ENCODE measurements at regions not wholly inside any gene's neighbourhood (a gene's known extent, or its start where the extent isn't known, plus 50 kb on each side); places are given as distances from the start of the nearest gene placed in this dataset.

DNA sequence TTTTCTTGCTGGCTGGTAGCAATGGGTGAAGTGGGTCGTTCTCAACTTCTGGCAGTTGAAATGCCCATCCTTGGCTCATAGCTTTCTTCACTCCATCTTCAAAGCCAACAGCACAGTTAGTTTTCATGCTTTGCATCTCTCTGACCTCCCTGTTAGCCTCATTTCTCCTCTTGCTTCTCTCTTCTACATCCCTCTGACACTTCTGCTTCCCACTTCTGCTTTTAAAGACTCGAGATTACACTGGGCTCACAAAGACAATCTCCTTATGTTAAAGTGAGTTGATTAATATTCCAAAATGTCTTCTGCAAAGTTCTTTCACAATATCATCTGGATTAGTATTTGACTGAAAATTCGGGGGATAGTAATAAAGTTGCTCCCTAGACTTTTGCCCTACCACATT is 684.8 kb upstream of the CCNG1 start:
- no peak overlapping the region for H3K27ac ChIP-seq (ENCODE audit: low read depth, low read length, severe bottlenecking)
- no peak overlapping the region for H3K4me3 ChIP-seq (ENCODE audit: extremely low read depth, insufficient read depth, low read length, poor library complexity, severe bottlenecking)
- no peaks in the 10 kb centered on the region for H3K36me3 ChIP-seq (ENCODE audit: control insufficient read depth, insufficient read depth, low read length)
- no peaks in the 10 kb centered on the region for H3K4me1 ChIP-seq (ENCODE audit: control insufficient read depth, insufficient read depth, low read length, poor library complexity, severe bottlenecking)
- WGBS, 2 experiments (ENCODE audit: insufficient coverage in 2 of 2) = 100% methylated on average over 1 of the region's 3 CpGs; no CpG with 5 or more reads in 1 of the 2 experiments
- no peaks in the 10 kb centered on the region for H3K9me3 ChIP-seq (ENCODE audit: control insufficient read depth, low read length)

DNA sequence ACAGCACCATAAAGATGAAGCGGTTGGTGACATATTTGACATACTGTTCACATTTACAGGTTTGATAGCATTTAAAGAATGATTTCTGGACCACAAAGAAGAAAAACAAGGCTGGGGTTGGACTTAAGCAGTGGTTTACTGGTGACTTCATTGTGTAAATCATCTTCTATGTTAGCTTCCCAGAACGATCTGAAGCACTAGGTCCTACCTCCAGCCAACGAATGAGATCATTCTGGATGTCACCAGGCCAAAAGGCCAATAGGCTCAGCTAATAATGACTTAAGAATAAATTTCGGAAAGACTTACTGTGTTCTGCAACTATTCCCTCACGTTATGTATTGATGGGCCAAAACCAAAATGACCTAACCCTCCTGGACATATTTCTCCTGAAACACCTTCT is 675.3 kb upstream of the CCNG1 start:
- H3K4me3 ChIP-seq (ENCODE audit: extremely low read depth, insufficient read depth, low read length, poor library complexity, severe bottlenecking) = no peak overlapping the region
- WGBS, 2 experiments (ENCODE audit: insufficient coverage in 2 of 2) = 87 to 91% methylated on average over 3 to 4 of the region's 5 CpGs
- H3K4me1 ChIP-seq (ENCODE audit: control insufficient read depth, insufficient read depth, low read length, poor library complexity, severe bottlenecking) = no peaks in the 10 kb centered on the region
- H3K9me3 ChIP-seq (ENCODE audit: control insufficient read depth, low read length) = no peaks in the 10 kb centered on the region
- H3K27ac ChIP-seq (ENCODE audit: low read depth, low read length, severe bottlenecking) = no peak overlapping the region
- no peaks in the 10 kb centered on the region for H3K36me3 ChIP-seq (ENCODE audit: control insufficient read depth, insufficient read depth, low read length)

DNA sequence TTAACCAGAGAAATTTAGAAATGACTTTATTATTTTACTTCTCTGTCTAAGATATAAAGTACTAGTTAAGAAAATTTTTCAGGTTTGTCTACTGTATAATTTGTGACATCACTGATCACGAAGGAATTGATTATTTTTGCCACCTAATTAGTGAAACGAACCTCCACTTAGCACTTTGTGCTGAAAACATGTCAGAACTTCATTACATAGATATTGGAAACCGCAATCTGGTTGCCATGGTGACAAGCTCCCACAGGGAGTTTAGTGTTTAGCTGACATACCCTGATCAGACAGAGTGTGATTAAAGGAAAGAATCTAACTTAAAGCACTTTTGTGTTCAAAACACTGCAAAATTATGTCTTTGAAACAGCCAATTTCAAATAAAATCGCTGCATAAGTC is 668.4 kb upstream of the CCNG1 start:
- no peaks in the 10 kb centered on the region for H3K4me1 ChIP-seq (ENCODE audit: control insufficient read depth, insufficient read depth, low read length, poor library complexity, severe bottlenecking)
- no peak overlapping the region for H3K4me3 ChIP-seq (ENCODE audit: extremely low read depth, insufficient read depth, low read length, poor library complexity, severe bottlenecking)
- H3K36me3 ChIP-seq (ENCODE audit: control insufficient read depth, insufficient read depth, low read length) = no peaks in the 10 kb centered on the region
- no peak overlapping the region for H3K27ac ChIP-seq (ENCODE audit: low read depth, low read length, severe bottlenecking)
- WGBS, 2 experiments (ENCODE audit: insufficient coverage in 2 of 2) = 76% methylated on average over 3 of the region's 4 CpGs; no CpG with 5 or more reads in 1 of the 2 experiments
- no peaks in the 10 kb centered on the region for H3K9me3 ChIP-seq (ENCODE audit: control insufficient read depth, low read length)

DNA sequence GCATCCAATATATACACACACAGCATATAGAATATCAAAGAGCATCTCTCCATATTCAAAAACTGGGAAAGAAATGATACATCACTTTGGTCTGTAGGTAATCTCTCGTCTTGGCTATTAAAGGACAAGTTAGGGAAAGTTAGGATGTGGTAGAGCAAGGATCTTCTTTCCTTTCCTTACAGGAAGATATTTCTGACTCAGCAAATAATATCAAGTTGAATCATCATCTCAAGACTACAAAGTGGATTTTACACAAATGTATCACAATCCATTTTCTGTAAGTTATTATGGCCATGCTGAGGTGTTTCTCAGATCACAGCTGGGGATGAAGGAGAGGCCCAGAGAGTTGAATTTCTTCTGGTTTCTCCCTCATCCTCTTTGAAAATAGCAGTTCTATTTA is 651.7 kb upstream of the CCNG1 start:
- WGBS, 2 experiments (ENCODE audit: insufficient coverage in 2 of 2) = no CpG with 5 or more reads among the region's 1 CpG
- H3K36me3 ChIP-seq (ENCODE audit: control insufficient read depth, insufficient read depth, low read length) = no peaks in the 10 kb centered on the region
- H3K9me3 ChIP-seq (ENCODE audit: control insufficient read depth, low read length) = no peaks in the 10 kb centered on the region
- no peak overlapping the region for H3K4me3 ChIP-seq (ENCODE audit: extremely low read depth, insufficient read depth, low read length, poor library complexity, severe bottlenecking)
- no peaks in the 10 kb centered on the region for H3K4me1 ChIP-seq (ENCODE audit: control insufficient read depth, insufficient read depth, low read length, poor library complexity, severe bottlenecking)
- H3K27ac ChIP-seq (ENCODE audit: low read depth, low read length, severe bottlenecking) = no peak overlapping the region

DNA sequence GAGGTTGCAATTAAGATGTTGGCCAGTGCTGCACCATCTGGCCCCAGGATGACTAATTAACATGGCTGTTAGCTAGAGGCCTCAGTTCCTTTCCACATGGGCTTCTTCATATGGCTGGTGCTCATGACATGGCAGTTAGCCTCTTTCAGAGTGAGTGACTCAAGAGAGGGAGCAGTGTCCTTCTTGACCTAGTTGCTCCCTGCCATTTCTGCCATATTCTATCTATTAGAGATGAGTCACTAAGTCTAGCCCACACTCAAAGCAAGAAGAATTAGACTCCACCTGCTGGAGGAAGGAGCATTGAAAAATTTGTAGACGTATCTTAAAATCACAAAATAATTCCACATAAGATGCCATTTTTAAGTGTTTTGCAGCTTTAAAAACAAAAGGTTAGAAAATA is 651.2 kb upstream of the CCNG1 start:
- Histone ChIP-seq H3K27ac (ENCODE audit: low read depth, low read length, severe bottlenecking) (no peak overlapping the region), H3K4me3 (ENCODE audit: extremely low read depth, insufficient read depth, low read length, poor library complexity, severe bottlenecking) (no peak overlapping the region), H3K36me3 (ENCODE audit: control insufficient read depth, insufficient read depth, low read length) (no peaks in the 10 kb centered on the region), H3K4me1 (ENCODE audit: control insufficient read depth, insufficient read depth, low read length, poor library complexity, severe bottlenecking) (no peaks in the 10 kb centered on the region), H3K9me3 (ENCODE audit: control insufficient read depth, low read length) (no peaks in the 10 kb centered on the region)
- no CpG with 5 or more reads among the region's 1 CpG for WGBS, 2 experiments (ENCODE audit: insufficient coverage in 2 of 2)

DNA sequence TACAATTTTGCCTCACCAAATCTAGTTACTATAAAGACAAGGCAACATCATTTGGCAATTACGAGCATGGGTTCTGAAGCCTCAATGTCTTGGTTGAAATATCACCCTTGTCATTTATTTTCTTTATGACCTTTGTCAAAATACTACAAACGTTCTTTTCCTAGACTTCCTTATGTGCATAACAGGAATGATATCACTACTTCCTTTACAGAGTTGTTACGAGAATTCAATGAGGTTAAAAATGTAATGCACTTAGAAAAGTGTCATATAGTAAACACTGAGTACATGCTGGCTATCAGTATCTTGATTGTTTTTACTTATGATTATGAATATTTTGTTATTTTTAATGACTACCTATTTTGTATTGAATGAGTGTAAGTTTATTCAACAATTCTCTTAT is 640.9 kb upstream of the CCNG1 start:
- WGBS, 2 experiments (ENCODE audit: insufficient coverage in 2 of 2) = 78 to 90% methylated on average over 1 to 2 of the region's 3 CpGs
- Histone ChIP-seq H3K4me1 (ENCODE audit: control insufficient read depth, insufficient read depth, low read length, poor library complexity, severe bottlenecking) (no peaks in the 10 kb centered on the region), H3K27ac (ENCODE audit: low read depth, low read length, severe bottlenecking) (no peak overlapping the region), H3K4me3 (ENCODE audit: extremely low read depth, insufficient read depth, low read length, poor library complexity, severe bottlenecking) (no peak overlapping the region), H3K9me3 (ENCODE audit: control insufficient read depth, low read length) (no peaks in the 10 kb centered on the region), H3K36me3 (ENCODE audit: control insufficient read depth, insufficient read depth, low read length) (no peaks in the 10 kb centered on the region)

DNA sequence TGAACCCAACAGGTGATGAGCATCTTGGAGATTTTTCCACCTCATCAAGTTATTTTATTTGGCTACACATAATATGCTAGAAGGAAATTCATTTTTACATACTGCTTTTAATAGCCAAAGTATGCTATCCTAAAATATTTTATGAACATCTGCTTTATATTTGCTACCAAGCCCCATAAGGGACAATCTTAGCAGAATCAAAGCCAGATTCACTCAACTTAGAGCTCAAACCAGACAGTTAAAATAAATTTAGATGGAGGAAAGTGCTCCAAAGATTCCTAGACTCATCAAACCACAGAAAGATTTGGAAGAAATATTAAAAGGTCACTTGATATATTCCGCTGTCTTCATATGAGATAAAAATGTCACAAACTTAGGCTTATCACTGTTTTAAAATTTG is 637.1 kb upstream of the CCNG1 start:
- no peak overlapping the region for H3K27ac ChIP-seq (ENCODE audit: low read depth, low read length, severe bottlenecking)
- no peaks in the 10 kb centered on the region for H3K4me1 ChIP-seq (ENCODE audit: control insufficient read depth, insufficient read depth, low read length, poor library complexity, severe bottlenecking)
- no peaks in the 10 kb centered on the region for H3K36me3 ChIP-seq (ENCODE audit: control insufficient read depth, insufficient read depth, low read length)
- H3K9me3 ChIP-seq (ENCODE audit: control insufficient read depth, low read length) = no peaks in the 10 kb centered on the region
- no CpG with 5 or more reads among the region's 1 CpG for WGBS, 2 experiments (ENCODE audit: insufficient coverage in 2 of 2)
- H3K4me3 ChIP-seq (ENCODE audit: extremely low read depth, insufficient read depth, low read length, poor library complexity, severe bottlenecking) = no peak overlapping the region

DNA sequence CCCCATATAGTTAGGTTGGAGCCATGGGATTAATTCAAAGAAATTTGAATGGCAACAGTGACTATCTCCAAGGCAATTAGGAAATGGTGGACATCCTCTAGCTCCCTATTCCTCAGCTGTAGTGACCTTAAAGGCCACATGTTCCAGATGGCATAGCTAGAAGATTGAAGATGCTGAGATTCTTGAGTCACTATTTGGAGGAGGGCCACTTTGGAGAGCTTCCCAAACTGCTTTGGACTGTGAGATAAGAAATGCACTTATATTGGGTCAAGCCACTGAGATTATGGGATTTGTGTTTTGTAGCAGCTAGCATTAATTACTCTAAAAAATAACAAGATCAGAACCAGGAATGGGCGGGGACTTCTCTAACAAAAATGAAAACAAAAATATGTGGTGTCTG is 636.2 kb upstream of the CCNG1 start:
- H3K4me3 ChIP-seq (ENCODE audit: extremely low read depth, insufficient read depth, low read length, poor library complexity, severe bottlenecking) = no peak overlapping the region
- no CpG with 5 or more reads among the region's 1 CpG for WGBS, 2 experiments (ENCODE audit: insufficient coverage in 2 of 2)
- no peaks in the 10 kb centered on the region for H3K36me3 ChIP-seq (ENCODE audit: control insufficient read depth, insufficient read depth, low read length)
- no peaks in the 10 kb centered on the region for H3K4me1 ChIP-seq (ENCODE audit: control insufficient read depth, insufficient read depth, low read length, poor library complexity, severe bottlenecking)
- H3K9me3 ChIP-seq (ENCODE audit: control insufficient read depth, low read length) = no peaks in the 10 kb centered on the region
- H3K27ac ChIP-seq (ENCODE audit: low read depth, low read length, severe bottlenecking) = no peak overlapping the region

DNA sequence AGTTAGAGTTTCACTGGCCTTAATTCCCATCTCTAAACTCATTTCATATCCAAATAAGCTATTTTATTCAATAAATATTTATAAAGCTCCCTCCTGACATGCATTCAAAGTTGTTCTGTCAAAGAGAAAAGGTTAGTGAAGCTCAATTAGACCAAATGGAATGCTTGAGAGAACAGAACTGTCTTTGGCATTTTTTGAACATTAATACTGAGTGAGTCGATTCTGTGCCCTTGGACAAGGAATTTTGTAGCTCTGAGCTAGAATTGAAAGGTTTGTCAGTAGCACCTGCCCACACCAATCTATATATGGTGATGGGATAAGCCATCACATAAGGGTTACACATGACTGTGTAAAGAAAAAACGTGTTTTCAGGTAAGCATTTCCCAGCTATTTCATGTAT is 631.2 kb upstream of the CCNG1 start:
- no peaks in the 10 kb centered on the region for H3K36me3 ChIP-seq (ENCODE audit: control insufficient read depth, insufficient read depth, low read length)

DNA sequence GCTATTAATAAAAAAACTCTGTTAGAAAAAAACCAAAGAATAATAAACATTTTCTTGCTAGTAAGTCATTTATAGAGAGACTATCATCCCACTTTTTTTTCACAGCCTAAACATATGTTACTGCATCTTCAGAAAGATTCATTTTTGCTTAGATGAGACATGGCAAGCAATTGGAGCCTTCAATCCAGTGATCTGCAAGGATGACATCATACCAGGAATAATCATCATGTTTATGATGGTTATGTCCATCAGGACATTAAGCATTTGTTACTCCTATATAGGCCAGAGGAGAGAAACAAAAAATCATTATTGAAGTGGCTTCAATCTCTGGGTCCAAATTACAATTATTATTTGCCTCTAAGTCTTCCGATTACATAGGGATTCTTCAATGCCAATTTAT is 626.3 kb upstream of the CCNG1 start:
- H3K4me1 ChIP-seq (ENCODE audit: control insufficient read depth, insufficient read depth, low read length, poor library complexity, severe bottlenecking) = no peaks in the 10 kb centered on the region
- 80% methylated on average over 1 of the region's 1 CpG; no CpG with 5 or more reads in 1 of the 2 experiments for WGBS, 2 experiments (ENCODE audit: insufficient coverage in 2 of 2)
- H3K4me3 ChIP-seq (ENCODE audit: extremely low read depth, insufficient read depth, low read length, poor library complexity, severe bottlenecking) = no peak overlapping the region
- no peak overlapping the region for H3K27ac ChIP-seq (ENCODE audit: low read depth, low read length, severe bottlenecking)
- no peaks in the 10 kb centered on the region for H3K9me3 ChIP-seq (ENCODE audit: control insufficient read depth, low read length)
- H3K36me3 ChIP-seq (ENCODE audit: control insufficient read depth, insufficient read depth, low read length) = no peaks in the 10 kb centered on the region

More for the DNA sequence above, 631.2 kb upstream of the CCNG1 start:
- H3K4me1 ChIP-seq (ENCODE audit: control insufficient read depth, insufficient read depth, low read length, poor library complexity, severe bottlenecking) = no peaks in the 10 kb centered on the region
- WGBS, 2 experiments (ENCODE audit: insufficient coverage in 2 of 2) = 50 to 86% methylated on average over 1 of the region's 2 CpGs
- no peaks in the 10 kb centered on the region for H3K9me3 ChIP-seq (ENCODE audit: control insufficient read depth, low read length)
- H3K27ac ChIP-seq (ENCODE audit: low read depth, low read length, severe bottlenecking) = no peak overlapping the region
- no peak overlapping the region for H3K4me3 ChIP-seq (ENCODE audit: extremely low read depth, insufficient read depth, low read length, poor library complexity, severe bottlenecking)

DNA sequence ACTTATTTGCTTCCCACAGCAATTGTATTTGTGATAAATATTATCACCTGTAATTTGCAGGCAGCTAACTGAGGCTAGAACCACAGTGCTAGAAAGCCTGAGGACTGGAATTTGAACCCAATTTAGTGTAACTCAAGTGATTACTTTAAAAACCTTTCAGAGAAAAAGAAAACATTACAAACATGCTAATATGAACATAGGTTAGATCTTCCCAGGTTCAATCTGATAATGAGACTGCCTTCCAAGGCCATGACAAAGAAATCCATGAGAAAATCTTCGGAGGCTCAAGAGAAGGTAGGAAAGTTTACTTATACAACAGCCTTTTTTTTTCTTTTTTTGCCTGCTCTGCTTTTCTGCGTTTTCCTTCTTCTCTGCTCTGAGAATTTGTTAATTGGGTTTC is 620.6 kb upstream of the CCNG1 start:
- no peak overlapping the region for H3K4me3 ChIP-seq (ENCODE audit: extremely low read depth, insufficient read depth, low read length, poor library complexity, severe bottlenecking)
- WGBS, 2 experiments (ENCODE audit: insufficient coverage in 2 of 2) = no CpG with 5 or more reads among the region's 2 CpGs
- H3K36me3 ChIP-seq (ENCODE audit: control insufficient read depth, insufficient read depth, low read length) = no peaks in the 10 kb centered on the region
- no peak overlapping the region for H3K27ac ChIP-seq (ENCODE audit: low read depth, low read length, severe bottlenecking)
- H3K9me3 ChIP-seq (ENCODE audit: control insufficient read depth, low read length) = no peaks in the 10 kb centered on the region
- H3K4me1 ChIP-seq (ENCODE audit: control insufficient read depth, insufficient read depth, low read length, poor library complexity, severe bottlenecking) = no peaks in the 10 kb centered on the region

DNA sequence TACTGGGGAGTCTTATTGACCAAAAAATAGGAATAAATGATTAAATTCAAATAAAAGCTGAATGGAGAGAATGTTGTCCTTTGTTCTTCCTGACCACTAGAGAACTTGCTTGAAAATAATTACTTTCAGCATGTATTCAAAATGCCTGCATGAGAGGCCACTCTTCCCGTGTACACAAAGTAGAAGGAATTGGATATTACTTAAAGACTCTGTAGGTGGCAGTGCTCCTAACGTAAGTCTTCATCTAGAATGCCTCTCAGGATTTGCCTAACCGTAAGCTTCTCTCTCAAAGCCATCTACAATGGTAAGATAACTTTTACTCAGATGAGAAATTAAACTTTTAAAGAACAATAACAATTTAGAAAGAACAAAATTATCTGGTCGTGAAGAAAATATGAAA is 620.0 kb upstream of the CCNG1 start:
- no peak overlapping the region for H3K4me3 ChIP-seq (ENCODE audit: extremely low read depth, insufficient read depth, low read length, poor library complexity, severe bottlenecking)
- H3K4me1 ChIP-seq (ENCODE audit: control insufficient read depth, insufficient read depth, low read length, poor library complexity, severe bottlenecking) = no peaks in the 10 kb centered on the region
- no peaks in the 10 kb centered on the region for H3K36me3 ChIP-seq (ENCODE audit: control insufficient read depth, insufficient read depth, low read length)
- H3K27ac ChIP-seq (ENCODE audit: low read depth, low read length, severe bottlenecking) = no peak overlapping the region
- H3K9me3 ChIP-seq (ENCODE audit: control insufficient read depth, low read length) = no peaks in the 10 kb centered on the region
- WGBS, 2 experiments (ENCODE audit: insufficient coverage in 2 of 2) = 60 to 80% methylated on average over 1 of the region's 4 CpGs

Data from mesodermal cell (in vitro differentiated cells).